DLD1 (cell line): ENCODE measurements at regions not wholly inside any gene's neighbourhood (a gene's known extent, or its start where the extent isn't known, plus 50 kb on each side); places are given as distances from the start of the nearest gene placed in this dataset.
"Not testable (repeated sequence)": the region's sequence is repeated elsewhere in the genome, so short reads cannot be mapped to it uniquely, and the experiment has no call there.

ENCODE experiments used
- in situ Hi-C: cut with HindIII; loops from 2 replicates; pipeline ENCODE4 v1.10.0; 2017; ENCODE audit warnings: low sequenced_read_pairs

GRCh38 chr16:76800196-76800595, 390.8 kb upstream of the MON1B start:
- in situ Hi-C loops = no loop called here

DNA sequence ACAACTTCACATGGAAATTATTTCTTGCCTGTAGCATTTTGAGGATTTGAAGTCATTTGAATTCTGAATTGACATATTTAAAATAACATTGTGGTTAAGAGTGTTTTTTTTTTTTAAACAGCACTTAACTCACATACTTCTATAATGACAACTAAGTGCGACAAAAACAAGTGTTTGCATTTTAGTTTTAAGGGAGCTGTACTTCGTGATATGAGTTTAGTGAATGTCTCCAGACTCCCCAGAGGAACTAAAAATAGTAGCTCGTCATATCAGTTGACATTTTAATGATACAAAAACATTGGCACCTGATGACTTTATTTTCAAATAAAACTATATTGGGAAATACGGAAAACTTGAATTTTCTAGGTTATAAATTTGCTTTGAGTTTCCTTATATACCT, 389.6 kb upstream of the MON1B start:
- in situ Hi-C loops = no loop called here

DNA sequence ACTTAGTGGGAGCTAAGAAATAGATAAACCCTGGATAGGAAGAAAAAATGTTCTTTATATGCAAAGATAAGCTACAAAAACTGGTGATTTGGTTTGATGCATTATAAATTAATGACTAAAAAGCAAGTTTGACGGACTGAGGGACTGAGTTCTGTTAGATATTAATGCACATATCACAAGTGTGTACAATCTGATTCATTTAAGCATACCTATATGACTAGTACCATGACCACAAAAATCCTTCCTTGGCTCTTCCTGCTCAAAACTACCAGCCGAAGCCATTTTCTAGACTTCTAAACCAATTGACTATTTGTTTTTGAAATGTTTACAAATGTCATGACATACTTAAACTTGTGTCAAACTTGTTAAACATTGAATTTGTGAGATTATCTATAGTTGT, 374.5 kb upstream of the MON1B start:
- in situ Hi-C loops = no loop called here

DNA sequence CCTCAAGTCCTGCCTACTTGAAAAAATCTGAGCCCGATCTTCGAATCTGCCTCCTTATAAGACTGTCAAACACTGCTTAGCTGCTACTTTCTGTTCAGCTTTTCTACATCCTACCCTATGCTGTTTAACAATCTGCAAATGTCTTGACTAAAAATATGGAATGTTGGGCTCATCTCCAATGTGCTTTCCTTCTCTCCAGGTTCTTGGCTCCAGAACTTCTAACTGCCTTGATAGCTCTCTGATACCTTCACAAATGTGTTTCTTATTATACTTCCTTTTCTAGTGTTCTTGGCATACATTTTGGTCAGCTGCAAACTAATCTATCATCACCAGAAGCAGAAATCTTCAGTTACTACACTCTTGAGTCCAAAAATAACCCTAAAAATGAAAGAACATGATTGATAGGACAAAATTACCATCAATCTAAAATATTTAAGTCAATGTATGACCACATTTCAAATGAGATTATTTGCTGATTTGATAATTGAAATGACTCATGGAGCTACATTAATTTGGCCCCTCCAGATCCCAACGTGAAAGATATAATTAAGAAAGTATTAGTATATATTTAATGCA, 372.3 kb upstream of the MON1B start:
- in situ Hi-C loops = no loop called here

DNA sequence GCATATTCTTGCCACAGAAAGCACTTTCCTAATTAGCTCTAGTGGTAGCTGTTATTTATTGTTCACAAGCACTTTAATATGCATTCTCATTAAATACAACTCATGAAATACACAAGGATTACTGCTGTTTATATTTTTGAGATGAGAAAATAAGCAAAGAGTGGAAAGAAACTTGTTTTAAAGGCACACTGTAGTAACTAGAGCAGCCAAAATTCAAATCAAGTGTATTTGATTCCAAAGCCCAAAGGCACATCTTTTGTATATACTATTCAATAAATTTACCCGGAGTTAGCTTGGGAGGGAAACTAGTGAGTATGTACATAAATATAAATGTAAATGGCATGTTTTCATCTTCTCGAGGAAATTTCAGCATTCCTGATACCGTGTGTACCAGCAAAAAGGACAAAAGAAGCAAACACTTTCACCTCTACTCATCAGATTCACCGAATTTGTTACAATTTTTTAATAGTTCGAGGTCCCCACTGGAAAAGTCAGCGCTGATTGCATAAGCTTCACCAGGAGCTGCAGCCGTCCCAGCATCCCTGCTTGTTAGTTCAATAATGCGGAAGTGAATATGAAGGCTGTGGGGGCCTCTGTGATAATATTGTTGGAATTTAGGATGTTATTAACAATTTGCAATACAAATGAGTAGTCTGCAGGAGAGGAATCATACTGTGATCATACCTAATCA, 371.6 kb upstream of the MON1B start:
- in situ Hi-C loops = no loop called here

DNA sequence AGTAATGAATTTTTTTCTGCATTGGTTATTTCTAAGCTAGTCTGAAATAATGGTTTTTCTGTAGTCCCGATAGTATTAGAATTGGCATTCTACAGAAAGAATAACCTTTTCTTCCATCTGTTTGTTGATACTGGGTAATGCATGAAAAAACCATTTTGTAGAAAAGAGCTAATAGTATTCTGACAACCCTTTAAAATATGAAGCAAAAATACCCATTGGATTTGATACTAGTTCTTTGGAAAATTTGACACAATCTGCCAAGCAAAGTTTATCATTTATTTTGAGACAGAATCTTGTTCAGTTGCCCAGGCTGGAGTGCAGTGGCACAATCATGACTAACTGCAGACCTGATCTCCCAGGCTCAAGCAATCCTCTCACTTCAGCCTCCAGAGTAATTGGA, 366.8 kb upstream of the MON1B start:
- in situ Hi-C loops = no loop called here

DNA sequence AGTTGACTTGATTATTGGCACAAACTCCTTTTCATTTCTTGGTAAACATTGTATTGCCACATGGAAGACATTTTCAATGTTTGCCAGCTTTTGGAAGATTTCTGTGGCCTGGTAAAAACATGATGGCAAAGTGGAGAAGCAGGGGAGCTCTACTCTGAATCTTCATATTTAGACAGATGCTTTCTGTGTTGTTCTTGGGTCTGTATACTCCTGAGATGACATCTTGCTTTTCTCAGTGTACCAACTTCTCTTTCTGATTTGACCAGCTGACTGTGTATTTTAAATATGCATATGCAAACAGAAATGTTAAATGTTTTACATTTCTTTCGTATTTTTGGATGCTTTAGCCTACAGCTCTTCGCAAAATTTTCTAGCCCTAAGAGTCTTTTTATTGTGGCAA, 366.2 kb upstream of the MON1B start:
- in situ Hi-C loops = no loop called here

DNA sequence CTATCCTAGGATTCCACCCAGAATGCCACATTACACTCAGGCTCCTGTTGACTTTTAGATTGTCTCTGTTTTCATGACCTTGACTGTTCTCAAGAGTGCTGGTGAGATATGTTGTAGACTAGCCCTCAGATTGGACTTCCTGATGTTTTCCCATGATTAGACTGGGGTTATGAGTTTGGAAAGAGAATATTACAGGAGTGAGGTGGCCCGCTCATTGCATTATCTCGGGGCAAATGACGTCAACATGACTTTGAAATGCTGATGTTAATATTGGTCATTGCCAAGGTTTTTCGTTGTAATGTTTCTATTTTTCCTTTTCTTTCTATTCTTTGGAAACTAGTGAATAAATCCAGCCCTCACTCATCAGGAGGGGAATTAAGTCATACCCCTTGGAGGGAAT, 355.7 kb upstream of the MON1B start:
- in situ Hi-C loops = no loop called here

- in situ Hi-C loops = no loop called here
Measured at GRCh38 chr16:76835779-76836300, 355.1 kb upstream of the MON1B start.

DNA sequence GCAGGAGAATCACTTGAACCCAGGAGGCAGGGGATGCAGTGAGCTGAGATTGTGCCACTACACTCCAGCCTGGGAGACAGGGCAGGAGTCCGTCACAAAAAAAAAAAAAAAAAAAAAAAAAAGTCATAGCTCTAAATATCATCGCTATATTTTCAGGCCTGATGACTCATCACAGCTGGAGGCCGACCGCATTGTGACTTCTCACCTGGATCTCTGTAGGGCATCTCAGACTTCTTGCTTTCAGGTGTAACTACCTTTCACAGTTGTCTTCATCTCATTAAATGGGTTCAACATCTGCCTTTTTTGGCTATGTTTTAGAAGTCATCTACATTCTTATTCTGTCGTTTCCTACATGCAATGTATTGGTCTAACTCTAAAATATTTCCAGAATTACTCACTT, 353.1 kb upstream of the MON1B start:
- in situ Hi-C loops = no loop called here

- in situ Hi-C loops = no loop called here
Measured at GRCh38 chr16:76854234-76854633, 336.8 kb upstream of the MON1B start.

GRCh38 chr16:76856112-76856511, 334.9 kb upstream of the MON1B start:
- in situ Hi-C loops = no loop called here

DNA sequence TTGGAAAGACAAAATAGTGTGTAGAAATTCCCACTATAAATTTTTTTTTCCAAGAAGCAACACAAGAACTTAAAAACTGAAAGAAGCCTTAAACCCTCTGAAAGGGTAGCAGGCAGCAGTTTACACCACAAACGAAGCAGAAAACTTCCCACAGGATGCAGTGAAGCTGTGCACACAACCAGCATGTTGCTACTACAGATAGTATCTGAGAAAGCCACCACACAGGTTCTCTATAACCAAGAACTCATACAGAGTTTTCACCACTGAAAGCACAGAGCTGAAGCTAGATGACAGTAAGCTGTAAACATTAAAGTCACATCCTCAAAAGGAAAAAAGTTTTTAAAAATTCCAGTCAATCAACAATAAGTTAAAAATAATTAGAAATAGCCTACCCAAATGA, 333.6 kb upstream of the MON1B start:
- in situ Hi-C loops = no loop called here

- in situ Hi-C loops = no loop called here
Measured at GRCh38 chr16:76862901-76863300, 328.1 kb upstream of the MON1B start.

DNA sequence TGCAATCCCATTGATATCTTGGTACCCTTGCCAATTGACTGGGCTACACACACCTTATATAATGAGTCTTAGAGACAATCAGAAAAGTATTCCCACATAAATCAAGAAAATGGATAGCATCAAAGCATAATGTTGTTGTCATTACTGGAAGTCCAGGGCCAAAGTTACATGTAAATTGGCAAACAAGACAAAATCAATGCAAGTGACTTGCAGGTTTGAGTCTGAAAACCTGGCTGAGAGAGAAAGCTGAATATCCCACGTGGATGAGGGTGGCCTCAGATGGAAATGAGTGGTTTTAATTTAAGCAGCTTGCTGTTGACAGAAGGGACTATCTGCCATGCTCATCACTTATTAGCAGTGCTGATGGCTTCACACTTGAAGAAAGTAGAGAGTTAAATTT, 324.0 kb upstream of the MON1B start:
- in situ Hi-C loops = no loop called here

- in situ Hi-C loops = no loop called here
Measured at GRCh38 chr16:76875898-76876297, 315.1 kb upstream of the MON1B start.

- in situ Hi-C loops = no loop called here
Measured at GRCh38 chr16:76879420-76879819, 311.6 kb upstream of the MON1B start.

DNA sequence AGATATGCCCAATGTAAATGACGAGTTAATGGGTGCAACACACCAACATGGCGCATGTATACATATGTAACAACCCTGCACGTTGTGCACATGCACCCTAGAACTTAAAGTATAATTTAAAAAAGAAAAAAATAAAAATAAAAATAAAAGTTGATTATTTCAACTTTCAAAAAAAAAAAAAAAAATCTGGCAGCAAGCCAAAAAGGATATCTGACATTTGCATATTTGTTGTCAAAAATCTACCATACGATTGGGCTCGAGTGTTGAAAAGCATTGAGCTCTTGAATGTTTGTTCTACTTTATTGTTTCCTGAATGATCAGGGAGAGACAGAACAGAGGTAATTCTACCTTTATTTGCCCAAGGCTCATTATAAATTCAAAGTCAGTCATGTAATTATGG, 310.5 kb upstream of the MON1B start:
- in situ Hi-C loops = not testable (repeated sequence)

GRCh38 chr16:76882105-76882504, 308.9 kb upstream of the MON1B start:
- in situ Hi-C loops = no loop called here

GRCh38 chr16:76883076-76883475, 307.9 kb upstream of the MON1B start:
- in situ Hi-C loops = no loop called here

DNA sequence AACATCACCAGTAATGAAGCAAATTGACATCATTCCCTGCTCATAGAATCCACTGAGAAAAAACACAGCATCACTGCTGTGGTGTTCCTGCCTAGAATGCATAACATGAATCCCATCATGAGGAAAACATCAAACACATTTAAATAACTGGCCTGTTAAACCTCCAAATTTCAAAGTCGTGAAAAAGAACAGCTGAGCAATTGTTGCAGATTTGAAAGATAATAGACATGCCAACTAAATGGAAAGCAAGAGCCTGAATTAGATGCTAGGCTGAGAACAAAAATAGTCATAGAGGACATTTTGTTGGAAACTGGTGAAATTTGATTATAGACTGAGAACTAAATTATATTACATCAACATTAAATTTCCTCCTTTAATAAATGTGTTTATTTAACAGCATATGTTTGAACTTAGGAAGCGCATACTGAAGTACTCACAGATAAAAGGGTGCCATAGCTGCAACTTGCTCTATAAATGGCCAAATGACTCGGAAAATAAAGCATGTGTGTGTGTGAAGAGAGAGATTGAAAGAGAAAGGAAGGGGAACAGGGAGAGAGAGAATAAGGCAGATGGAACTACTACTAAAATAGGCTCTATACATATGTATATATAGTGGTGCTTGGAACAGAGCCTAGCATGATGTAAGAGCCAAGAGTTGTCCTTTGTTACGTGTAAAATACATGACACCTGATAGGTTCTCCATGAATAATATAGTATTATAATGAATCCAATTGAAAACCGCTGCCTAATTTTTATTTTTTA, 305.0 kb upstream of the MON1B start:
- in situ Hi-C loops = no loop called here

GRCh38 chr16:76897816-76898215, 293.2 kb upstream of the MON1B start:
- in situ Hi-C loops = no loop called here
